GM12878 (cell line): ENCODE measurements at regions not wholly inside any gene's neighbourhood (a gene's known extent, or its start where the extent isn't known, plus 50 kb on each side); places are given as distances from the start of the nearest gene placed in this dataset.

Source experiments
- ATAC-seq: fragments of 200-7000 bp; cut with Tn5 transposase; 3 replicates; pipeline ENCODE4 v1.9.1; 2020; ENCODE audit warnings: mild to moderate bottlenecking, moderate library complexity
- BruUV-seq: library from RNA; stranded (reverse); fragments of 400-500 nt; replicated peaks from 2 replicates; lab custom pipeline; 2021; lab: Mats Ljungman, UMichigan
- CTCF ChIA-PET: fragments of 300-600 bp; sonication (Branson Sonifier 250); formaldehyde crosslinking; extraction: SDS; loops from one replicate; lab custom pipeline; 2021; ENCODE audit warnings: inconsistent platforms; lab: Yijun Ruan, JAX
- POLR2A ChIA-PET: fragments of 350-600 bp; formaldehyde crosslinking; extraction: SDS; loops from one replicate; lab custom pipeline; 2021; ENCODE audit warnings: inconsistent platforms; lab: Charles Lee
- RAD21 ChIA-PET: fragments of 300-600 bp; sonication (Branson Sonifier 250); formaldehyde crosslinking; loops from one replicate; lab custom pipeline; 2023; ENCODE audit warnings: antibody characterized with exemption; ENCODE audit not compliant: unreplicated experiment; lab: Charles Lee
- SMC1A ChIA-PET: fragments of 300-600 bp; sonication (Branson Sonifier 250); formaldehyde crosslinking; loops from one replicate; lab custom pipeline; 2023; ENCODE audit not compliant: unreplicated experiment, uncharacterized antibody; lab: Charles Lee
- DNase-seq: peaks from one replicate; pipeline ENCODE4 v3.0.0-alpha.2; 2011; ENCODE audit warnings: low read depth, low spot score
- FAIRE-seq: peaks from 3 replicates; lab custom pipeline; 2011; peaks lifted over from hg19 to GRCh38; lab: Jason Lieb, UNC
- H2AFZ ChIP-seq: 2 replicates; pipeline ENCODE4 v1.6.0; 2011; ENCODE audit warnings: low read depth, low read length, control low read depth; ENCODE audit not compliant: control insufficient read depth
- H3K27ac ChIP-seq: 2 replicates; pipeline ENCODE4 v1.5.1; 2011; ENCODE audit warnings: control low read depth; ENCODE audit not compliant: control insufficient read depth, insufficient read depth
- H3K27me3 ChIP-seq, 2 experiments: replicated peaks in 1 of 2; 2 replicates each; pipeline versions ENCODE4 v1.6.0 to v1.6.1; 2011; ENCODE audit warnings: low read length in 1 of 2; ENCODE audit not compliant: control insufficient read depth in 2 of 2, insufficient read depth in 2 of 2
- H3K36me3 ChIP-seq, 2 experiments: 2 replicates each; pipeline ENCODE4 v1.5.1; 2011; ENCODE audit warnings: low read length in 1 of 2; ENCODE audit not compliant: control insufficient read depth in 2 of 2, insufficient read depth in 2 of 2
- H3K4me1 ChIP-seq: 2 replicates; pipeline ENCODE4 v1.6.1; 2011; ENCODE audit warnings: mild to moderate bottlenecking, low read length, moderate library complexity, mixed read lengths; ENCODE audit not compliant: control insufficient read depth, insufficient read depth
- H3K4me2 ChIP-seq: 2 replicates; pipeline ENCODE4 v1.6.0; 2011; ENCODE audit warnings: control low read depth; ENCODE audit not compliant: control insufficient read depth, insufficient read depth
- H3K4me3 ChIP-seq: fragments of 200-600 bp; sonication (generic); 2 replicates; pipeline ENCODE4 v1.5.1; 2016
- H3K79me2 ChIP-seq: 2 replicates; pipeline ENCODE4 v1.6.0; 2011; ENCODE audit warnings: low read length; ENCODE audit not compliant: control insufficient read depth, insufficient read depth
- H3K9ac ChIP-seq: 2 replicates; pipeline ENCODE4 v1.8.0; 2011; ENCODE audit warnings: low read length, control low read depth, mixed read lengths; ENCODE audit not compliant: control insufficient read depth, insufficient read depth
- H3K9me3 ChIP-seq: replicated peaks from 3 replicates; pipeline ENCODE4 v1.5.1; 2011; ENCODE audit warnings: mild to moderate bottlenecking, low read length; ENCODE audit not compliant: control insufficient read depth, insufficient read depth
- H4K20me1 ChIP-seq: 2 replicates; pipeline ENCODE4 v1.6.0; 2011; ENCODE audit not compliant: control insufficient read depth, insufficient read depth
- BCL11A ChIP-seq: IDR thresholded peaks from 2 replicates; pipeline ENCODE4 v1.6.1; 2011; ENCODE audit warnings: low read depth, low read length
- BHLHE40 ChIP-seq, 2 experiments: fragments of 450-650 bp in 1 of 2; IDR thresholded peaks; 2 replicates each; pipeline ENCODE4 v1.6.1; 2011 to 2017; ENCODE audit warnings: low read depth in 2 of 2, borderline replicate concordance in 1 of 2, improper control_type of control experiment in 1 of 2, low read length in 1 of 2, mild to moderate bottlenecking in 1 of 2
- CEBPB ChIP-seq, 2 experiments: fragments of 150-350 bp in 1 of 2; IDR thresholded peaks; 2 replicates each; pipeline ENCODE4 v1.6.1; 2012 to 2014; ENCODE audit warnings: low read depth in 2 of 2, low read length in 2 of 2, borderline replicate concordance in 1 of 2, inconsistent platforms in 1 of 2
- CHD4 ChIP-seq: fragments of 200-600 bp; sonication (generic); IDR thresholded peaks from 2 replicates; pipeline ENCODE4 v1.6.1; 2016; ENCODE audit warnings: mild to moderate bottlenecking
- DPF2 ChIP-seq: fragments of 450-650 bp; IDR thresholded peaks from 2 replicates; pipeline ENCODE4 v1.6.1; 2017; ENCODE audit warnings: mild to moderate bottlenecking
- GATAD2B ChIP-seq: fragments of 450-650 bp; conservative IDR thresholded peaks from 2 replicates; pipeline ENCODE4 v1.6.1; 2017; ENCODE audit warnings: low read depth, mild to moderate bottlenecking, moderate library complexity
- IRF4 ChIP-seq: IDR thresholded peaks from 2 replicates; pipeline ENCODE4 v1.6.1; 2011; ENCODE audit warnings: low read depth, low read length
- KDM1A ChIP-seq: fragments of 200-600 bp; sonication (generic); IDR thresholded peaks from 2 replicates; pipeline ENCODE4 v1.6.1; 2016; ENCODE audit warnings: borderline replicate concordance
- REST ChIP-seq: IDR thresholded peaks from 2 replicates; pipeline ENCODE4 v1.6.1; 2012; ENCODE audit warnings: mild to moderate bottlenecking, low read depth, low read length
- SUZ12 ChIP-seq: fragments of 200-600 bp; sonication (generic); IDR thresholded peaks from one replicate; pipeline ENCODE4 v1.6.1; 2018; ENCODE audit warnings: antibody characterized with exemption, mild to moderate bottlenecking; ENCODE audit not compliant: unreplicated experiment
- TCF7 ChIP-seq: IDR thresholded peaks from 2 replicates; pipeline ENCODE4 v1.6.1; 2014; ENCODE audit warnings: antibody characterized with exemption, borderline replicate concordance
- YBX1 ChIP-seq: fragments of 450-650 bp; IDR thresholded peaks from 2 replicates; pipeline ENCODE4 v1.6.1; 2016; ENCODE audit warnings: antibody characterized with exemption
- YY1 ChIP-seq: IDR thresholded peaks from 2 replicates; pipeline ENCODE4 v1.6.1; 2011; ENCODE audit warnings: low read depth, mild to moderate bottlenecking, low read length
- WGBS: methylation state at CpG from one replicate; pipeline ENCODE4 v1.1.6; 2016; ENCODE audit warnings: low lambda C conversion rate; ENCODE audit not compliant: insufficient replicate concordance, insufficient coverage; ENCODE audit errors: missing lambda C conversion rate; 5-methylcytosine and 5-hydroxymethylcytosine counted together
- in situ Hi-C: fragments of 300-500 bp; cut with MboI; formaldehyde crosslinking; loops from 9 replicates; pipeline ENCODE4 v1.14.3; 2018; ENCODE audit warnings: mixed read lengths
- intact Hi-C: fragments of 100-400 bp; cut with micrococcal nuclease; formaldehyde crosslinking; loops from one replicate; pipeline ENCODE4 v1.14.2; 2022; ENCODE audit not compliant: unreplicated experiment
- TF ChIP-seq, protein P1 (sequence below): fragments of 450-650 bp; IDR thresholded peaks from 2 replicates; pipeline ENCODE4 v1.6.1; 2017; ENCODE audit warnings: mild to moderate bottlenecking, moderate library complexity
- TF ChIP-seq, protein P2 (sequence below): fragments of 450-650 bp; IDR thresholded peaks from 2 replicates; pipeline ENCODE4 v1.6.1; 2017; ENCODE audit warnings: mild to moderate bottlenecking, moderate library complexity

DNA sequence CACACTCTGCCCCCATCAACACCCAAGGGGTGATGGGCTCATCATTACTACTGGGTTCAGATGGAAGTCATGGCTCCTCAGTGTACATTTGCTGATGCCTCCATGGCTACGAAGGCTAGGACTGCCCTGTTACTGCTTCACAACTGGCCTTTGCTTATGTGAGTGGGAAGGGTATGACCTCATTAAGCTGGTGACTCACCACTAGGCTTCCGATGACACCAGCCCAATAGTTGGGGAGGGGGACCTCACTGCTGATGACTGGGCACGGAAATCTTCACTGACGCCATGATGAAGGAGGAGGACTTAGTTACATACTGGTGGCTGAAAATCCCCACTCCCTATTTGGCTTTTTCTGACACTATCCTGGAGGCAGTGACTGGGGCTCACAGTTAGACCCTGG is 263.2 kb downstream of the CMPK2 start:
- Histone ChIP-seq H3K9me3 (no peaks in the 10 kb centered on the region), H3K36me3 (no peaks in the 10 kb centered on the region), H4K20me1 (no peaks in the 10 kb centered on the region), H3K4me1 (no peaks in the 10 kb centered on the region), H3K27ac (no peak overlapping the region), H3K4me2 (no peak overlapping the region), H2AFZ (no peak overlapping the region), H3K4me3 (no peak overlapping the region), H3K79me2 (no peaks in the 10 kb centered on the region), H3K9ac (no peak overlapping the region), H3K27me3 (no peaks in the 10 kb centered on the region)
- no peak for ATAC-seq
- RAD21 ChIA-PET: no interaction called here
- CTCF ChIA-PET: no interaction called here
- intact Hi-C loops: no loop called here
- no TSS peak for BruUV-seq
- in situ Hi-C loops: no loop called here
- FAIRE-seq: no peak
- 53% methylated on average over 4 of the region's 4 CpGs for WGBS
- POLR2A ChIA-PET: no interaction called here
- DNase-seq: no peak
- SMC1A ChIA-PET: no interaction called here
- no peak for TF ChIP-seq CEBPB (IDR thresholded peaks at IDR 0.05; ENCODE audit: borderline replicate concordance in 1 of 2, low read depth in 2 of 2, low read length in 2 of 2)
- TF ChIP-seq GATAD2B: no peak
- no peak for TF ChIP-seq YY1
- TF ChIP-seq YBX1: no peak
- no peak for TF ChIP-seq REST
- TF ChIP-seq IRF4: no peak
- TF ChIP-seq, protein P1, sequence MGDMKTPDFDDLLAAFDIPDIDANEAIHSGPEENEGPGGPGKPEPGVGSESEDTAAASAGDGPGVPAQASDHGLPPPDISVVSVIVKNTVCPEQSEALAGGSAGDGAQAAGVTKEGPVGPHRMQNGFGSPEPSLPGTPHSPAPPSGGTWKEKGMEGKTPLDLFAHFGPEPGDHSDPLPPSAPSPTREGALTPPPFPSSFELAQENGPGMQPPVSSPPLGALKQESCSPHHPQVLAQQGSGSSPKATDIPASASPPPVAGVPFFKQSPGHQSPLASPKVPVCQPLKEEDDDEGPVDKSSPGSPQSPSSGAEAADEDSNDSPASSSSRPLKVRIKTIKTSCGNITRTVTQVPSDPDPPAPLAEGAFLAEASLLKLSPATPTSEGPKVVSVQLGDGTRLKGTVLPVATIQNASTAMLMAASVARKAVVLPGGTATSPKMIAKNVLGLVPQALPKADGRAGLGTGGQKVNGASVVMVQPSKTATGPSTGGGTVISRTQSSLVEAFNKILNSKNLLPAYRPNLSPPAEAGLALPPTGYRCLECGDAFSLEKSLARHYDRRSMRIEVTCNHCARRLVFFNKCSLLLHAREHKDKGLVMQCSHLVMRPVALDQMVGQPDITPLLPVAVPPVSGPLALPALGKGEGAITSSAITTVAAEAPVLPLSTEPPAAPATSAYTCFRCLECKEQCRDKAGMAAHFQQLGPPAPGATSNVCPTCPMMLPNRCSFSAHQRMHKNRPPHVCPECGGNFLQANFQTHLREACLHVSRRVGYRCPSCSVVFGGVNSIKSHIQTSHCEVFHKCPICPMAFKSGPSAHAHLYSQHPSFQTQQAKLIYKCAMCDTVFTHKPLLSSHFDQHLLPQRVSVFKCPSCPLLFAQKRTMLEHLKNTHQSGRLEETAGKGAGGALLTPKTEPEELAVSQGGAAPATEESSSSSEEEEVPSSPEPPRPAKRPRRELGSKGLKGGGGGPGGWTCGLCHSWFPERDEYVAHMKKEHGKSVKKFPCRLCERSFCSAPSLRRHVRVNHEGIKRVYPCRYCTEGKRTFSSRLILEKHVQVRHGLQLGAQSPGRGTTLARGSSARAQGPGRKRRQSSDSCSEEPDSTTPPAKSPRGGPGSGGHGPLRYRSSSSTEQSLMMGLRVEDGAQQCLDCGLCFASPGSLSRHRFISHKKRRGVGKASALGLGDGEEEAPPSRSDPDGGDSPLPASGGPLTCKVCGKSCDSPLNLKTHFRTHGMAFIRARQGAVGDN: no peak
- TF ChIP-seq, protein P2, sequence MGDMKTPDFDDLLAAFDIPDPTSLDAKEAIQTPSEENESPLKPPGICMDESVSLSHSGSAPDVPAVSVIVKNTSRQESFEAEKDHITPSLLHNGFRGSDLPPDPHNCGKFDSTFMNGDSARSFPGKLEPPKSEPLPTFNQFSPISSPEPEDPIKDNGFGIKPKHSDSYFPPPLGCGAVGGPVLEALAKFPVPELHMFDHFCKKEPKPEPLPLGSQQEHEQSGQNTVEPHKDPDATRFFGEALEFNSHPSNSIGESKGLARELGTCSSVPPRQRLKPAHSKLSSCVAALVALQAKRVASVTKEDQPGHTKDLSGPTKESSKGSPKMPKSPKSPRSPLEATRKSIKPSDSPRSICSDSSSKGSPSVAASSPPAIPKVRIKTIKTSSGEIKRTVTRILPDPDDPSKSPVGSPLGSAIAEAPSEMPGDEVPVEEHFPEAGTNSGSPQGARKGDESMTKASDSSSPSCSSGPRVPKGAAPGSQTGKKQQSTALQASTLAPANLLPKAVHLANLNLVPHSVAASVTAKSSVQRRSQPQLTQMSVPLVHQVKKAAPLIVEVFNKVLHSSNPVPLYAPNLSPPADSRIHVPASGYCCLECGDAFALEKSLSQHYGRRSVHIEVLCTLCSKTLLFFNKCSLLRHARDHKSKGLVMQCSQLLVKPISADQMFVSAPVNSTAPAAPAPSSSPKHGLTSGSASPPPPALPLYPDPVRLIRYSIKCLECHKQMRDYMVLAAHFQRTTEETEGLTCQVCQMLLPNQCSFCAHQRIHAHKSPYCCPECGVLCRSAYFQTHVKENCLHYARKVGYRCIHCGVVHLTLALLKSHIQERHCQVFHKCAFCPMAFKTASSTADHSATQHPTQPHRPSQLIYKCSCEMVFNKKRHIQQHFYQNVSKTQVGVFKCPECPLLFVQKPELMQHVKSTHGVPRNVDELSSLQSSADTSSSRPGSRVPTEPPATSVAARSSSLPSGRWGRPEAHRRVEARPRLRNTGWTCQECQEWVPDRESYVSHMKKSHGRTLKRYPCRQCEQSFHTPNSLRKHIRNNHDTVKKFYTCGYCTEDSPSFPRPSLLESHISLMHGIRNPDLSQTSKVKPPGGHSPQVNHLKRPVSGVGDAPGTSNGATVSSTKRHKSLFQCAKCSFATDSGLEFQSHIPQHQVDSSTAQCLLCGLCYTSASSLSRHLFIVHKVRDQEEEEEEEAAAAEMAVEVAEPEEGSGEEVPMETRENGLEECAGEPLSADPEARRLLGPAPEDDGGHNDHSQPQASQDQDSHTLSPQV: no peak
- no peak for TF ChIP-seq BCL11A
- no peak for TF ChIP-seq CHD4
- TF ChIP-seq DPF2: no peak
- TF ChIP-seq TCF7: no peak
- no peak for TF ChIP-seq BHLHE40 (IDR thresholded peaks at IDR 0.05; ENCODE audit: borderline replicate concordance in 1 of 2, low read depth in 2 of 2, low read length in 1 of 2)
- TF ChIP-seq SUZ12: no peak
- no peak for TF ChIP-seq KDM1A
